Activated naive CD4-positive, alpha-beta T cell treated with anti-CD3 and anti-CD28 coated beads, Interleukin-2, amount 10 ng/mL, durations not matched to agents 7 days and 5 days (primary cell): ENCODE measurements at regions not wholly inside any gene's neighbourhood (a gene's known extent, or its start where the extent isn't known, plus 50 kb on each side); places are given as distances from the start of the nearest gene placed in this dataset.

Source experiments
- CTCF ChIA-PET: fragments of 350-600 bp; sonication (Branson Sonifier 250); formaldehyde crosslinking; loops from one replicate; lab custom pipeline; 2021; ENCODE audit warnings: antibody characterized with exemption; lab: Charles Lee
- DNase-seq: peaks from one replicate; pipeline ENCODE4 v3.0.0-alpha.2; 2020
- H3K27ac Mint-ChIP-seq: one replicate; pipeline ENCODE4 v1.8.0; 2021; ENCODE audit warnings: mild to moderate bottlenecking, moderate library complexity, mixed read lengths
- H3K27me3 Mint-ChIP-seq: one replicate; pipeline ENCODE4 v1.8.0; 2021; ENCODE audit warnings: mild to moderate bottlenecking, mixed read lengths
- H3K36me3 Mint-ChIP-seq: one replicate; pipeline ENCODE4 v1.8.0; 2021; ENCODE audit warnings: mixed read lengths
- H3K4me1 Mint-ChIP-seq: one replicate; pipeline ENCODE4 v1.8.0; 2021; ENCODE audit warnings: mixed read lengths
- H3K4me3 Mint-ChIP-seq: one replicate; pipeline ENCODE4 v1.8.0; 2021; ENCODE audit warnings: mild to moderate bottlenecking, moderate library complexity, mixed read lengths
- H3K9me3 Mint-ChIP-seq: one replicate; pipeline ENCODE4 v1.8.0; 2021; ENCODE audit warnings: mixed read lengths

DNA sequence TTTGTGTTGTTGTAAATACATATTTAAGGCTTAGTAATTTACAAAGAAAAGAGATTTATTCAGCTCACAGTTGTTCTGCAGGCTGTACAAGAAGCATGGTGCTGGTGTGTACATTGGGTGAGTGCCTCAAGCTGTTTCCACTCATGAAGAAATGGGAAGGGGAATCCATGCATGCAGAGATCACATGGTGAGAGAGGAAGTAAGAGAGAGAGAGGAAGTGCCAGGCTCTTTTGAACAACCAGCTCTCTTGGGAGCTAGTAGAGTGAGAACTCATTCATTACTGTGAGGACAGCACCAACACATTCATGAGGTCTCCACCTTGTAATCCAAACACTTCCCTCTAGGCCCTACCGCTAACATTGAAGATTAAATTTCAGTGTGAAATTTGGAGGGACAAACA is 909.2 kb downstream of the NSUN3 start:
- Mint-ChIP-seq H3K4me1 (no peaks in the 10 kb centered on the region), H3K36me3 (no peaks in the 10 kb centered on the region), H3K27ac (no peak overlapping the region), H3K9me3 (peaks cover 5% of the 10 kb centered on the region), H3K27me3 (no peaks in the 10 kb centered on the region), H3K4me3 (no peak overlapping the region)
- no peak for DNase-seq
- CTCF ChIA-PET = no interaction called here

DNA sequence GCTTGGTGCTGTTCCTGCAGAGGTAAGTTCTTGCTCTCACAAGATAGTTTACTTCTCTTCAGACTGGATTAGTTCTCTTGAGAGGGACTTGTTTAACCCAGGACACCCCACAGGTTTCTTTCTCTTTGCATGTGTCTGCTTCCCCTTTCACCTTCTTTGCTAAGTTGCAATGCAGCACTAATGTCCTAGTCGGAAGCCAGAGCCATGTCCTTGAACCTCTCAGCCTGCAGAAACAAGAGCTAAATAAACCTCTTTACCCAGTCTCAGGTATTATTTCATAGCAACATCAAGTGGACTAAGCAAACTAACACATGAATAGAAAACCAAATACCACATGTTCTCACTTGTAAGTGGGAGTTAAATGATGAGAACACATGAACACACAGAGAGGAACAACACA is 915.2 kb downstream of the NSUN3 start:
- no peak overlapping the region for H3K4me3 Mint-ChIP-seq
- H3K4me1 Mint-ChIP-seq = no peaks in the 10 kb centered on the region
- H3K27me3 Mint-ChIP-seq = no peaks in the 10 kb centered on the region
- no peaks in the 10 kb centered on the region for H3K36me3 Mint-ChIP-seq
- CTCF ChIA-PET = no interaction called here
- no peak for DNase-seq
- H3K9me3 Mint-ChIP-seq = peaks cover 4% of the 10 kb centered on the region
- H3K27ac Mint-ChIP-seq = no peak overlapping the region

DNA sequence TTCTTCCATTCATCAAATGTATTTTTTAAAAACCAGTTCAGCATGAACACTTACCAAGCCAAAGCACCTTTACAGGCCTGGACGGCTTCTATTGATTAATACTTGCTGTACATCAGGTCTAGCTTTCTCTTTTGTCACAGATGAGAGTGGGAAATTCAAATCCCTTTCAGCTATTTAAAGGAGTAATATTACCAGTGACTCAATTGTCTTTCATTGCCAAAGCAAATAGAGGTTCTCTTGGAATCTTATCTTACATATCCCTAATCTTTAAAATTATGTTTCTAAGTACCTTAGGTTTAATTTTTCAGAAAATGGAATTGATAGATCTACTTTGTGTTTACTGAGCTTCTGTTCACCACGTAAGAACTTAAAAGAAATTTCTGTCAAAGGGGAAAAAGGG is 922.9 kb downstream of the NSUN3 start:
- Mint-ChIP-seq H3K4me1 (no peaks in the 10 kb centered on the region), H3K27me3 (no peaks in the 10 kb centered on the region), H3K27ac (no peak overlapping the region), H3K9me3 (peaks cover 2% of the 10 kb centered on the region), H3K36me3 (no peaks in the 10 kb centered on the region), H3K4me3 (no peak overlapping the region)
- no peak for DNase-seq
- CTCF ChIA-PET = no interaction called here

DNA sequence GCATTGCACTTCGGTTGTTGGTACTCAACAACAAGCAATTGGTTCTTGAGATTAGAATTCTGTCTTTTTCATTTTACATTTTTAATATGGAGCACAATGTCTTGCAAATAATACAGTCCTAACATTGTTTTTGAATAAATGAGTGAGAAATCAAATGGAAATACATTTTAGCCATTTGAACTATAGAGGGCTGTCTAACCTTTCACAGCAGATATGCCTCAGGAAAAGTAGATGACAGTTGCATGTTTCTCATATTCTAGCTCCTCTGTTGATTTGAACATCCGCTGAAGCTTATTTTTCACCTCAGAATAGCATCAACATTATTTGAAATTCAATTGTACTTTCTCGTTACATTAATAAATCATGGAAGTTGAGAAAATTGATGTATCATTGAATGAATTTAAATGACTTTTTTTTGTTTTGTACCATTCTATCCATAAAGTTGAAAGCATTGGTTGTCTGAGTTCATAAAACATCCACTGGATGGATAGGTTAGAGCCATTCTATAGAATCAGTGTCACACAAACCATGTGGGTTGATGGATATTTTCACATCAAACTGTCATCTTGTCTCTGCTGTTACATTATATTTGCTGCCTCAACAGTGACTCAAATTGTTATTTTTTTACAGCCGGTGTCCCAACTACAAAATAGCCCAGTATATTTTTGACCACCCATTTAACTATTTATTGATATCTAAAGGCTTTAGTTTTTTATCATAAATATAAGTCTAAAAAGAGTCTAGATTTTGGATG is 928.3 kb downstream of the NSUN3 start:
- no peak for DNase-seq
- CTCF ChIA-PET = no interaction called here
- Mint-ChIP-seq H3K4me3 (no peak overlapping the region), H3K4me1 (no peaks in the 10 kb centered on the region), H3K27ac (no peak overlapping the region), H3K36me3 (no peaks in the 10 kb centered on the region), H3K9me3 (peaks cover 7% of the 10 kb centered on the region), H3K27me3 (no peaks in the 10 kb centered on the region)

DNA sequence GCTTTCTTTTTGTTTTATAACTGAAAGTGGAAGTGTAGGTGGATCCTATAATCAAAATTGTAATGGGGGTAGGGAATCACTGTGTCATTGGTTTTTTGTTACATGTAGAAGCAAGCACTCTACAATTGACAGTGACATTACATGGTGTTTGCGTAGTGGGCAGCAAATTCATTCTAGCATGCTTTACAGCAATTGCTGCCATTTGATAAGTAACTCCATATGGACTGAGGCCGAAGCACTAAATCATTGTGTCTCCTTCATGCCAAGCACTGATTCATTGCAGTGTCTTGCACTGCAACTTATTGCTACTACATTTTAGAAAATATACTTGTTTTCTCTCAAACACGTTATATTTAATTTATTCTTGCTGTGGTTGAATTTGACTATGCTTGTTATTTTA is 933.9 kb downstream of the NSUN3 start:
- CTCF ChIA-PET = no interaction called here
- DNase-seq = no peak
- H3K27me3 Mint-ChIP-seq = no peaks in the 10 kb centered on the region
- no peak overlapping the region for H3K4me3 Mint-ChIP-seq
- no peak overlapping the region for H3K27ac Mint-ChIP-seq
- H3K36me3 Mint-ChIP-seq = no peaks in the 10 kb centered on the region
- H3K9me3 Mint-ChIP-seq = peaks cover 6% of the 10 kb centered on the region
- no peaks in the 10 kb centered on the region for H3K4me1 Mint-ChIP-seq

DNA sequence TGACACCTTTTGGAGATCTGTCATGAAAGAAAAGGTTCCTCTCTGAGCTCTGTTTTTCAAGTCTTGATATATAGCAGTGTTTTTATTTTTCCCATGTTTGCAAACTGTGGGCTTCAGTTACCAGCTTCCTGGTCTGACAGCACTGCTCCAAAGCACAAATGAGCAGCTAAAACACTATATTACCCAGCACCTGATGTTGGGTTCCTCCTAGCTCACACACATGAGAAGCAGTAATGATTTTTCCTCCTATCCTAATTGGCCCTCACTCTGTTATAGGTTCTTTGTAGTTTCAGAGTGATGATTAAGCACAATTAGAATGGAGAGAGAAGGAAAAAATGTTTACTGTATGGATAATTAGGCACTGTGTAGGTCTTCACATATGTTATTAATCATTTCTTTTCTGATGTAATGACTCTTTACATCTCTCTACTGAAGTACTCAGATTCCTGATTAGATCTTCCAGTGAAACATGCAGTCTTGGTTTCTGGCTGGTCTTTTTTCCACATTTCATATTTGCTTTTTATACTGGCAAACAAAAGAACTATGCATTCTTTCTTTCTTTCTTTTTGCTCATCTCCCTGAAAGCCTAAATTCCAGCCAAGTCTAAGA is 939.7 kb downstream of the NSUN3 start:
- Mint-ChIP-seq H3K4me1 (no peaks in the 10 kb centered on the region), H3K27me3 (no peaks in the 10 kb centered on the region), H3K9me3 (peaks cover 5% of the 10 kb centered on the region), H3K36me3 (no peaks in the 10 kb centered on the region), H3K27ac (no peak overlapping the region), H3K4me3 (no peak overlapping the region)
- CTCF ChIA-PET = no interaction called here
- DNase-seq = no peak

DNA sequence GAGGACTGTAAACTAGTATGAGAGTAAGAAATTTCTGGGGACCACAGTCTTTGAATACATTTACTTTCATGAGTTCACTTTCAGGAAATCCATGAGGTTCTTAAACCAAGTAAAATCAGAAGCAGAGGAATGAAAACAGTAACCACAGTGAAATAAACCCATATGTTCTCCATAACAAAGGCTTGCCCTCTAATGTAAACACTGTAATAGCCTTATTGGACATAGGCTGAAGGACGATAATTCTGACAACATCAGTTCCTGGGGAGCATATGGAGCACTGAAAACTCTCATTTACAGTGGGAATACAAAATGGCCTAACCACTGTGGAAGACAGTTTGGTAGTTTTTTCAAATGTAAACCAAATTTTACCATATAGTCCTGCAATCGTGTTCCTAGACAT is 965.8 kb downstream of the NSUN3 start:
- no peak overlapping the region for H3K4me3 Mint-ChIP-seq

DNA sequence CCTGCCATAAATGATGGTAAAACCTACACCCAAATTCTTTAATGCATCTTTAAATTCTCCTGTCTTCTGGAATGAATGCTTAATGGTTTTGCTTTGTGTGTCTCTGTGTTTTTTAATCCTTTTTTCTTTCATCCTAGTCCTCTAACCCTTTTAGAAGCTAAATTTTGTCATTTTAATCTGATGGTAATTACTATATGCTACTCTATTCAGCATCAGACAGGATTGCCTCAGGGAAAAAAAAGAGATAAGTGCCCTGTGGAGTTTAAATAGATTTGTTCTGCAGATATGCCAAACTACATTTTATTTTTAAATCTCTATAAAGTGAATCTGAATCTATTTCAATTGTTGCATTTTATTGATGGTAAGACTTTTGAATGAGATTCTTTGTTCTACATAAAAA is 966.8 kb downstream of the NSUN3 start:
- Mint-ChIP-seq H3K4me1 (no peaks in the 10 kb centered on the region), H3K27me3 (no peaks in the 10 kb centered on the region), H3K27ac (no peak overlapping the region), H3K4me3 (no peak overlapping the region), H3K36me3 (no peaks in the 10 kb centered on the region), H3K9me3 (peaks cover 6% of the 10 kb centered on the region)
- DNase-seq = no peak
- CTCF ChIA-PET = no interaction called here

More for the DNA sequence above, 965.8 kb downstream of the NSUN3 start:
- CTCF ChIA-PET = no interaction called here
- DNase-seq = no peak
- H3K27ac Mint-ChIP-seq = no peak overlapping the region
- H3K4me1 Mint-ChIP-seq = no peaks in the 10 kb centered on the region
- no peaks in the 10 kb centered on the region for H3K36me3 Mint-ChIP-seq
- H3K9me3 Mint-ChIP-seq = peaks cover 4% of the 10 kb centered on the region
- no peaks in the 10 kb centered on the region for H3K27me3 Mint-ChIP-seq

DNA sequence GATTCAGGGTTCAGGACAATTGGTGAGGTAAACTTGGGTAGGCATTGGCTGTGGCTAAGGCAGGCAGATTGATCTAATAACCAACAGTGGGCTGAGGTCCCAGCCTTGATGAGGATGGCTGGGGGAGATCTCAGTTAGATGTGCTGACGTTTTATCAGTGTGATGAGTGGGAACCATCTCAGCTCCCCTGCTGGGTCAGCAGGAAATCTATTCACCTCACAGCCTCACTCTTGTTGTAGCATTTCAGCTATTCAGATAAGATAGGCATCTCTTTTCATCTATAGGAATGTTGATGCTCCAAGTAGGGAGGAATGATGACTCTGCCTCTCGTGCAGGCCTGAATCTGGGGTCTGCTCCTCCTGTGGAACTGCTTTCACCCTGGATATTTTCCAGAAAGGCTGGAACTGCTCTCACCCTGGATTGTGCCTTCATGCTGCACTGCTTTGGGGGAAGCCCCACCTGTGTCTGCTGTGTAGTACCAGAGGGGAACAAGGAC is 973.7 kb downstream of the NSUN3 start:
- Mint-ChIP-seq H3K4me3 (no peak overlapping the region), H3K36me3 (no peaks in the 10 kb centered on the region), H3K9me3 (peaks cover 18% of the 10 kb centered on the region), H3K27ac (no peak overlapping the region), H3K4me1 (no peaks in the 10 kb centered on the region), H3K27me3 (no peaks in the 10 kb centered on the region)
- CTCF ChIA-PET = no interaction called here
- no peak for DNase-seq

DNA sequence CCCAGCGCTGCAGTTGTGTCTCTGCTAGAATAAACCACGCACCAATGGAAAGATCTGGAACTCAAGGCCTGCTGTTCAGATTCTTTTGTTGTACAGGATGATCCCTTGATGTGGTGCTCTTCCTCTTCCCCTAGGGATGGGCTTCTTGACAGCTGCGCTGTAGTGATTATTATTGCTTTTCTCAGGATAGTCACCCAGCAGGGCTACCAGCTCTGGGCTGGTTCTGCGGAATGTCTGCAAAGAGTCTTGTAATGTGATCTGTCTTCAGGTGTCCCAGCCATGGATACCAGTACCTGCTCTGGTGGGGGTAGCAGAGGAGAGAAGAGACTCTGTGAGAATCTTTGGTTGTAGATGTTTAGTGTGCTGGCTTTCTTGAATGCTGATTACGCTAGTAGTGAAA is 974.2 kb downstream of the NSUN3 start:
- Mint-ChIP-seq H3K9me3 (peaks cover 18% of the 10 kb centered on the region), H3K4me1 (no peaks in the 10 kb centered on the region), H3K36me3 (no peaks in the 10 kb centered on the region), H3K4me3 (no peak overlapping the region), H3K27me3 (no peaks in the 10 kb centered on the region), H3K27ac (no peak overlapping the region)
- no peak for DNase-seq
- CTCF ChIA-PET = no interaction called here

DNA sequence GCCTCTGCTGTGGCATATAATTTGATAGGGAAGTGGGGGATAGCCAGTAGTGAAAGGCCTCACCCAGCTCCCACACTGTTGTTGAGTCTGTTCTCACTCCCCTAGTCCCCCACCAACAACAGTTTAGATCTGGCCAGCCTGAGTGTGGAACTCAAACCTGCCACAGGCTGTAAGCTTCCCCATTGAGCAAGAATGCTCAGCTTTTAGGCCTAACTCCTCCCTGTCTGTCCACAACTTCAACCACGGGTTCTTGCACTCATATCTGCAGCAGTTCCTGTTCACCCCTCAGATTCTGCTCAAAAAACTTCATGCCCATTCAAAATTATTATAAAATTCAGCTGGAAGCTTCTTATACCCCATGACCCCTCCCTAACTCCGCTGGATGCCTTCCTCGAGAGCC is 975.1 kb downstream of the NSUN3 start:
- no peaks in the 10 kb centered on the region for H3K36me3 Mint-ChIP-seq
- H3K27me3 Mint-ChIP-seq = no peaks in the 10 kb centered on the region
- no peak overlapping the region for H3K27ac Mint-ChIP-seq
- DNase-seq = no peak
- CTCF ChIA-PET = no interaction called here
- no peak overlapping the region for H3K4me3 Mint-ChIP-seq
- no peaks in the 10 kb centered on the region for H3K4me1 Mint-ChIP-seq
- H3K9me3 Mint-ChIP-seq = peaks cover 18% of the 10 kb centered on the region

DNA sequence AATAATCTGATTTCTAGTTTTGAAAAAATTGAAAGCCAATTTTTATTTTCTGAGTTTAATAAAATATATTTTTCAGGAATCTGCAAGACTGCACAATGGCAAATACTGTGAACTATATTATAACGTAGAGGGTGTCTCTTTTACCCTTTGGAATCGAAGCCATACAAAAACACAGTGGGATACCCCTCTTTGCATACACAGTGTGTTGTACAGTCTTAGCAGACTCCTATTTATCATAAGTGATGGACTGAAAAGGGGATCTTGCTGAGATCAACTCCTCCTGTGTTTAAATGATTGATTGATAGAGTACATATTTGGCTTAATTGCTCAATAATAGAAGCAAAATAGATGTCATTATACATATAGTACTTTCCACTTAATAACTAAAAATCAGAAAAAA is 981.2 kb downstream of the NSUN3 start:
- CTCF ChIA-PET = no interaction called here
- Mint-ChIP-seq H3K9me3 (no peaks in the 10 kb centered on the region), H3K27me3 (no peaks in the 10 kb centered on the region), H3K27ac (no peak overlapping the region), H3K4me3 (no peak overlapping the region), H3K4me1 (no peaks in the 10 kb centered on the region), H3K36me3 (no peaks in the 10 kb centered on the region)
- DNase-seq = no peak

DNA sequence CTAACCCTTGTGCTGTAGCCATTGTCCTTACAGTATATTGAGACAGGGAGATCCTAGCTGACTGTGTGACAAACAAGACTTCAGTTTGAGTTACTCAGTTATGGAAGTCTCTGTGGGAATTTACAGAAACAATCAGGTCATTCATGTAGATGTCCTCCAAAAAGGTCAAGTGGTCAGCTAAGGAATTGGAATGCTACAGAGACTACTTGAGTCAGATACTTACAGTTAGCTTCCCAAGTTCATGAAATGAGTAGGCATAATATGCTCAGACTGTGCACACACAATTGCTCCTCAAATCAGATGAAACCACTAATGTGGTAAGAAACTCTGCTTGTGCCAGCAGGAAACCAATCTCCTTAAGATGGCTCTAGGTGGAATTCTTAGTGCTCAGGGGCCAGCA is 985.7 kb downstream of the NSUN3 start:
- Mint-ChIP-seq H3K36me3 (no peaks in the 10 kb centered on the region), H3K27me3 (no peaks in the 10 kb centered on the region), H3K4me1 (no peaks in the 10 kb centered on the region), H3K9me3 (peaks cover 3% of the 10 kb centered on the region), H3K4me3 (no peak overlapping the region), H3K27ac (no peak overlapping the region)
- CTCF ChIA-PET = no interaction called here
- DNase-seq = no peak

DNA sequence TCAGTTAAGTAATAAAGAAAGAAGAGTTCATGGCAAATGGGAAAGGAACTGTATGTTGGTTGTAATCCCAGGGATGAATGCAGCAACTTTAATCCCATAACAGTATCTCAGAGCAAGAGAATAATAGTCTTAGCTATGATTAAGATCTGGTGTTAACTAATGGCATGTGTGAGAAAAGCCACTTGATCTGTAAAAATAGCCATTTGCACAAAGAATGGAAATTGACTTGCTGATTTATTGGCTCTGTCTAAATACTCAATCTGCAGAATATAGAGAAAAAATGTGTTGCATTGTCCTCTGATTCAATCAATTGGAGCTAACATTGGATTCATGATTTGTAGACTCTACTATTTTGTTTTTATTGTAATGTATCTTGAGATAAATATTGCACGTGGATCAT is 987.0 kb downstream of the NSUN3 start:
- no peak for DNase-seq
- H3K4me1 Mint-ChIP-seq = no peaks in the 10 kb centered on the region
- CTCF ChIA-PET = no interaction called here
- no peak overlapping the region for H3K4me3 Mint-ChIP-seq
- H3K27me3 Mint-ChIP-seq = no peaks in the 10 kb centered on the region
- no peaks in the 10 kb centered on the region for H3K36me3 Mint-ChIP-seq
- H3K27ac Mint-ChIP-seq = no peak overlapping the region
- peaks cover 3% of the 10 kb centered on the region for H3K9me3 Mint-ChIP-seq

DNA sequence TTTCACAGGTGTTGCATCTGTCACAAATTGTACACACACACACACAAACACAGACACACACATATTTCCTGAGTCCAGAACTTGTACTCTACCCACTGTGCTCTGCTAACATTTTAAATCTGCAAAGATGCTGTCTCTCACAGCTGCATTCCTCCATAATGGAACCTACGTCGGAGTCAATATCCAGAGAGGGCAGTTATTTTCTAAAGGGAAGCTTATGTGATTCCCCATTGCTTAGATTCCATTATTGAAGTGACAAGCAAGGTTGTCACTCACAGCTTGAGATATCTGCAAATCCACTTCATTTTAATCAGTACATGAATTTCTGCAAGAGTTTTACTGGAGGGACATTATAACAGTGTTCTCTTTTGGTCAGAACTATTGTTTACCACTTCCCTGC is 992.4 kb downstream of the NSUN3 start:
- CTCF ChIA-PET = no interaction called here
- H3K9me3 Mint-ChIP-seq = peaks cover 3% of the 10 kb centered on the region
- no peaks in the 10 kb centered on the region for H3K4me1 Mint-ChIP-seq
- no peaks in the 10 kb centered on the region for H3K36me3 Mint-ChIP-seq
- H3K27me3 Mint-ChIP-seq = no peaks in the 10 kb centered on the region
- DNase-seq = no peak
- no peak overlapping the region for H3K4me3 Mint-ChIP-seq
- no peak overlapping the region for H3K27ac Mint-ChIP-seq
